Loucy (cell line): ENCODE measurements at regions not wholly inside any gene's neighbourhood (a gene's known extent, or its start where the extent isn't known, plus 50 kb on each side); places are given as distances from the start of the nearest gene placed in this dataset.

Source experiments
- H2AFZ ChIP-seq: fragments of 200-600 bp; sonication (generic); 2 replicates; pipeline ENCODE4 v1.6.0; 2016; ENCODE audit warnings: antibody characterized with exemption, mild to moderate bottlenecking, low read length, moderate library complexity
- H3F3A ChIP-seq: fragments of 200-600 bp; 2 replicates; pipeline ENCODE4 v1.6.0; 2016; ENCODE audit warnings: antibody characterized with exemption, low read depth, mild to moderate bottlenecking
- H3K27me3 ChIP-seq: fragments of 200-600 bp; sonication (generic); 2 replicates; pipeline ENCODE4 v1.6.1; 2014; ENCODE audit warnings: low read length, mild to moderate bottlenecking; ENCODE audit not compliant: insufficient read depth, poor library complexity, severe bottlenecking
- H3K36me3 ChIP-seq: fragments of 200-600 bp; sonication (generic); 2 replicates; pipeline ENCODE4 v1.6.1; 2016; ENCODE audit warnings: low read length; ENCODE audit not compliant: insufficient read depth
- H3K4me1 ChIP-seq: fragments of 200-600 bp; sonication (generic); 2 replicates; pipeline ENCODE4 v1.5.1; 2014; ENCODE audit warnings: low read length, mild to moderate bottlenecking; ENCODE audit not compliant: insufficient read depth, poor library complexity, severe bottlenecking
- H3K4me2 ChIP-seq: fragments of 200-600 bp; sonication (generic); 2 replicates; pipeline ENCODE4 v1.6.0; 2014; ENCODE audit warnings: antibody characterized with exemption, low read length, low read depth, mild to moderate bottlenecking; ENCODE audit not compliant: poor library complexity, severe bottlenecking
- H3K4me3 ChIP-seq: fragments of 200-600 bp; sonication (generic); 2 replicates; pipeline ENCODE4 v1.5.1; 2014; ENCODE audit warnings: low read length, mild to moderate bottlenecking, mixed read lengths; ENCODE audit not compliant: poor library complexity, severe bottlenecking
- H3K79me2 ChIP-seq: fragments of 200-600 bp; sonication (generic); 2 replicates; pipeline ENCODE4 v1.6.1; 2014; ENCODE audit warnings: low read length; ENCODE audit not compliant: insufficient read depth
- H3K9ac ChIP-seq: fragments of 200-600 bp; sonication (generic); 2 replicates; pipeline ENCODE4 v1.6.0; 2014; ENCODE audit warnings: mild to moderate bottlenecking, low read depth, low read length, moderate library complexity; ENCODE audit not compliant: poor library complexity, severe bottlenecking
- H3K9me2 ChIP-seq: fragments of 200-600 bp; sonication (generic); replicated peaks from 2 replicates; pipeline ENCODE4 v1.6.1; 2016; ENCODE audit warnings: low read depth, low read length, mixed read lengths
- H3K9me3 ChIP-seq: fragments of 200-600 bp; sonication (generic); 2 replicates; pipeline ENCODE4 v1.6.1; 2014; ENCODE audit warnings: mild to moderate bottlenecking, antibody characterized with exemption, low read length, low read depth; ENCODE audit not compliant: insufficient read depth
- H4K20me1 ChIP-seq: fragments of 200-600 bp; sonication (generic); 2 replicates; pipeline ENCODE4 v1.6.0; 2014; ENCODE audit warnings: antibody characterized with exemption, low read length, mild to moderate bottlenecking; ENCODE audit not compliant: insufficient read depth, poor library complexity, severe bottlenecking
- EZH2phosphoT487 ChIP-seq: fragments of 200-600 bp; IDR thresholded peaks from 2 replicates; pipeline ENCODE4 v1.6.1; 2018; ENCODE audit warnings: antibody characterized with exemption, mild to moderate bottlenecking, moderate library complexity, borderline replicate concordance
- TF ChIP-seq, protein P1 (sequence below): fragments of 200-600 bp; sonication (generic); conservative IDR thresholded peaks from 2 replicates; pipeline ENCODE4 v1.5.1; 2014; ENCODE audit warnings: mild to moderate bottlenecking, antibody characterized with exemption, low read length

DNA sequence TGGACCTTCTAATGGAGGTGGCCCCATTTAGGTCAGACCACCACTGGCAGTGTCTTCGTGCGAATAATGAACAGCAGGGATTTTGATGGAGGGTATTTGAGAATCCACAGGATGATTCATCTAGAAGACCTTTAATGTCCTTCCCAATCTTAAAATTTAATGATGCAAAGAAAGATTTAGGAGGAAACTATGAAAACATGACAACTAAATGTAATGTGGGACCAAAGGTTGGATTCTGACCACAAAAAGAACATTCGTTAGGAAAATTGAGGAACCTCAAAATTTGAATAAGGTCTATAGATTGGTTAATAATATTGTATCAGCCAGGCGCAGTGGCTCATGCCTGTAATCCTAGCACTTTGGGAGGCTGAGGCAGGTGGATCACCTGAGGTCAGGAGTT lies 78.2 kb upstream of the TMPO start:
- H3F3A ChIP-seq, result no peaks in the 10 kb centered on the region
- H4K20me1 ChIP-seq, result no peaks in the 10 kb centered on the region
- H2AFZ ChIP-seq, result no peak overlapping the region
- no peaks in the 10 kb centered on the region for H3K36me3 ChIP-seq
- H3K9me3 ChIP-seq, result no peaks in the 10 kb centered on the region
- no peaks in the 10 kb centered on the region for H3K27me3 ChIP-seq
- no peak for TF ChIP-seq EZH2phosphoT487
- TF ChIP-seq, protein P1, sequence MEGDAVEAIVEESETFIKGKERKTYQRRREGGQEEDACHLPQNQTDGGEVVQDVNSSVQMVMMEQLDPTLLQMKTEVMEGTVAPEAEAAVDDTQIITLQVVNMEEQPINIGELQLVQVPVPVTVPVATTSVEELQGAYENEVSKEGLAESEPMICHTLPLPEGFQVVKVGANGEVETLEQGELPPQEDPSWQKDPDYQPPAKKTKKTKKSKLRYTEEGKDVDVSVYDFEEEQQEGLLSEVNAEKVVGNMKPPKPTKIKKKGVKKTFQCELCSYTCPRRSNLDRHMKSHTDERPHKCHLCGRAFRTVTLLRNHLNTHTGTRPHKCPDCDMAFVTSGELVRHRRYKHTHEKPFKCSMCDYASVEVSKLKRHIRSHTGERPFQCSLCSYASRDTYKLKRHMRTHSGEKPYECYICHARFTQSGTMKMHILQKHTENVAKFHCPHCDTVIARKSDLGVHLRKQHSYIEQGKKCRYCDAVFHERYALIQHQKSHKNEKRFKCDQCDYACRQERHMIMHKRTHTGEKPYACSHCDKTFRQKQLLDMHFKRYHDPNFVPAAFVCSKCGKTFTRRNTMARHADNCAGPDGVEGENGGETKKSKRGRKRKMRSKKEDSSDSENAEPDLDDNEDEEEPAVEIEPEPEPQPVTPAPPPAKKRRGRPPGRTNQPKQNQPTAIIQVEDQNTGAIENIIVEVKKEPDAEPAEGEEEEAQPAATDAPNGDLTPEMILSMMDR, result no peak
- H3K79me2 ChIP-seq, result no peaks in the 10 kb centered on the region
- no peak overlapping the region for H3K4me2 ChIP-seq
- no peak overlapping the region for H3K4me3 ChIP-seq
- no peaks in the 10 kb centered on the region for H3K9me2 ChIP-seq
- H3K4me1 ChIP-seq, result no peaks in the 10 kb centered on the region
- no peak overlapping the region for H3K9ac ChIP-seq

DNA sequence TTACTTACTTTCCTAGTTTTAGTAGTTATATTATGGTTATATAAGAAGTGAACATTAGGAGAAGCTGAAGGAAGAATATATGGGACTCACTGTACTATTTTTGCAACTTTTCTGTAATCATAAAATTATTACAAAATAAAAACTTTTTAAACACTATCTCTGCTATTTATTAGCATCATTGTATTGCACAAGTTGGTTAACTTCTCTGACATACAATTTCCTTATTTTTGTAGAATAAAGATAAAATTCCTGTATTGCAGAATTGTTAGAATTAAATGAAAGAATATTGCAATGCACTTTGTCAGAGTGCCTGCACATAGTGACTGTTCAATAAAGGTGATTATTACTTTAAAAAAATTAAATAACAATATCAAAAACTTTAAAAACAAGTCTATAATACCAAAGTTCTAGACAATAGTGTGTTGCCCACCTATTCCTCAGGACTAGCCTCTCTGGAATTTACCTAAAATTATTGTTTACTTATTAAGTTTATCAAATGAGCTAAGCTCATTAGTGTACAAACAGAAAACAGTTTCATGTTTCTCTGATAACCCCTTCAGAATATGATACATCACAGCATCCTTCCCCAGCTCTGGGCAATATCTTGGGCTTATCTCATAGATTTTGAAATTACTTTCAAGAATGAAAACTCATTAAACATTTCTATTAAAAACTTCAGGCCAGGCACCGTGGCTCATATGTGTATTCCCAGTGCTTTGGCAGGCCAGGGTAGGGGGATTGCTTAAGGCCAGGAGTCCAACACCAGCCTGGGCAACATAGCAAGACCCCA lies 77.4 kb upstream of the TMPO start:
- no peak for TF ChIP-seq EZH2phosphoT487
- TF ChIP-seq, protein P1, result no peak
- Histone ChIP-seq H3K36me3 (no peaks in the 10 kb centered on the region), H3K27me3 (no peaks in the 10 kb centered on the region), H3K9me2 (no peaks in the 10 kb centered on the region), H3K9ac (no peak overlapping the region), H2AFZ (no peak overlapping the region), H3K4me1 (no peaks in the 10 kb centered on the region), H3K79me2 (no peaks in the 10 kb centered on the region), H3F3A (no peaks in the 10 kb centered on the region), H3K4me3 (no peak overlapping the region), H3K9me3 (no peaks in the 10 kb centered on the region), H4K20me1 (no peaks in the 10 kb centered on the region), H3K4me2 (no peak overlapping the region)

DNA sequence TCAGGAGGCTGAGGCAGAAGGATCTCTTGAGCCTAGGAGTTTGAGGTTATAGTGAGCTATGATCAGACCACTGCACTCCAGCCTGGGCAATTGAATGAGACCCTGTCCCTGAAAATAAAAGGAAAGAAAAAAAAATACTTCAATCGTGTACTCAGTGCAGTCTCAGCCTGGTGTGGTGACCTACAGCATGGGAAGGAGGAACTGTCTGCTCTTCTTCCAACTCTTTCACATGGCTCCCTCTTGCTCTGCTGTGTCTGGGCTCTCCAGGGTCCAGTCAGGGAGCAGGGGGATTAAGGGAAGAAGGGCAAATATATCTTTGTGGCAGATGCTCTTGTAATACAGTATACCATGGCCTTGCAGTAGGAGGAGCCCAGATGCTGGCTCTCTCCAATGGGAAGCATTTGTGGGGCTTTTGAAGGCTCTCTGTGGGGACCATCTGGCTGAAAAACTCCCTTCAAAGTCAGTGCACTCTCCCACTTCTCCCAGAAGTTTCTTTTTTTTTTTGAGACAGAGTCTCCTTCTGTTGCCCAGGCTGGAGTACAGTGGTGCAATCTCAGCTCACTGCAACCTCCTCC lies 76.6 kb upstream of the TMPO start:
- H3K9ac ChIP-seq, result no peak overlapping the region
- H3K4me2 ChIP-seq, result no peak overlapping the region
- no peak for TF ChIP-seq EZH2phosphoT487
- TF ChIP-seq, protein P1, result no peak

More for the DNA sequence above, 76.6 kb upstream of the TMPO start:
- Histone ChIP-seq H3K79me2 (no peaks in the 10 kb centered on the region), H3F3A (no peaks in the 10 kb centered on the region), H3K9me3 (no peaks in the 10 kb centered on the region), H3K4me1 (no peaks in the 10 kb centered on the region), H4K20me1 (no peaks in the 10 kb centered on the region), H3K9me2 (no peaks in the 10 kb centered on the region), H2AFZ (no peak overlapping the region), H3K4me3 (no peak overlapping the region), H3K36me3 (no peaks in the 10 kb centered on the region), H3K27me3 (no peaks in the 10 kb centered on the region)
